Bronchial epithelial cell (primary cell): ENCODE measurements at regions not wholly inside any gene's neighbourhood (a gene's known extent, or its start where the extent isn't known, plus 50 kb on each side); places are given as distances from the start of the nearest gene placed in this dataset.

Experiments used
- DNase-seq: peaks from one replicate; pipeline ENCODE4 v3.0.0-alpha.2; 2010; ENCODE audit warnings: low read depth
- FAIRE-seq: peaks from 2 replicates; lab custom pipeline; 2011; peaks lifted over from hg19 to GRCh38; lab: Jason Lieb, UNC
- H3K27me3 ChIP-seq: 2 replicates; pipeline ENCODE4 v1.5.1; 2011; ENCODE audit warnings: low read length; ENCODE audit not compliant: control insufficient read depth, insufficient read depth
- H3K36me3 ChIP-seq: 2 replicates; pipeline ENCODE4 v1.5.1; 2011; ENCODE audit warnings: low read length; ENCODE audit not compliant: control insufficient read depth, insufficient read depth
- H3K4me3 ChIP-seq: 2 replicates; pipeline ENCODE4 v1.5.1; 2011; ENCODE audit warnings: mild to moderate bottlenecking, low read depth, low read length, control low read depth
- CTCF ChIP-seq: IDR thresholded peaks from 2 replicates; pipeline ENCODE4 v1.5.1; 2011; ENCODE audit warnings: mild to moderate bottlenecking, moderate library complexity, low read length, control low read depth, inconsistent platforms; ENCODE audit not compliant: insufficient read depth, severe bottlenecking

- TF ChIP-seq CTCF: no peak
- Histone ChIP-seq H3K27me3 (no peaks in the 10 kb centered on the region), H3K4me3 (no peak overlapping the region), H3K36me3 (no peaks in the 10 kb centered on the region)
- FAIRE-seq (peak; percentile 60), DNase-seq (no peak)
Observed at GRCh38 chr9:38342532-38342931, 50.0 kb upstream of the ALDH1B1 start.

- Histone ChIP-seq H3K27me3 (no peaks in the 10 kb centered on the region), H3K4me3 (no peak overlapping the region), H3K36me3 (no peaks in the 10 kb centered on the region)
- DNase-seq (no peak), FAIRE-seq (no peak)
- TF ChIP-seq CTCF: no peak
Observed at GRCh38 chr9:38342096-38342495, 50.4 kb upstream of the ALDH1B1 start.

GRCh38 chr9:38339496-38339895, 53.0 kb upstream of the ALDH1B1 start:
- no peak for TF ChIP-seq CTCF
- FAIRE-seq (no peak), DNase-seq (no peak)
- Histone ChIP-seq H3K27me3 (no peaks in the 10 kb centered on the region), H3K4me3 (no peak overlapping the region), H3K36me3 (no peaks in the 10 kb centered on the region)

- no peak for FAIRE-seq
Observed at GRCh38 chr9:38339087-38339486, 53.4 kb upstream of the ALDH1B1 start.

GRCh38 chr9:38338342-38339018, 54.0 kb upstream of the ALDH1B1 start:
- Histone ChIP-seq H3K27me3 (no peaks in the 10 kb centered on the region), H3K36me3 (no peaks in the 10 kb centered on the region), H3K4me3 (no peak overlapping the region)
- FAIRE-seq: no peak
- DNase-seq: no peak
- TF ChIP-seq CTCF: no peak

More at GRCh38 chr9:38339087-38339486, 53.4 kb upstream of the ALDH1B1 start:
- H3K27me3 ChIP-seq: no peaks in the 10 kb centered on the region
- no peak overlapping the region for H3K4me3 ChIP-seq
- no peak for TF ChIP-seq CTCF
- H3K36me3 ChIP-seq: no peaks in the 10 kb centered on the region
- peak; percentile 23 for DNase-seq
